Smooth muscle cell (in vitro differentiated cells): ENCODE measurements at regions not wholly inside any gene's neighbourhood (a gene's known extent, or its start where the extent isn't known, plus 50 kb on each side); places are given as distances from the start of the nearest gene placed in this dataset.
"Not testable (repeated sequence)": the region's sequence is repeated elsewhere in the genome, so short reads cannot be mapped to it uniquely, and the experiment has no call there.

ENCODE experiments used
- DNase-seq: peaks from one replicate; lab custom pipeline; 2025; ENCODE audit not compliant: unreplicated experiment; lab: John Stamatoyannopoulos, UW
- H2AFZ ChIP-seq: fragments of 200-600 bp; sonication (generic); 2 replicates; pipeline ENCODE4 v1.6.0; 2016; ENCODE audit warnings: antibody characterized with exemption, low read depth, mild to moderate bottlenecking
- H3F3A ChIP-seq: fragments of 200-600 bp; sonication (generic); 2 replicates; pipeline ENCODE4 v1.6.0; 2017; ENCODE audit warnings: antibody characterized with exemption, low read depth
- H3K27ac ChIP-seq: fragments of 200-600 bp; sonication (generic); 2 replicates; pipeline ENCODE4 v1.5.1; 2016; ENCODE audit warnings: low read depth, mild to moderate bottlenecking
- H3K27me3 ChIP-seq: fragments of 200-600 bp; sonication (generic); 2 replicates; pipeline ENCODE4 v1.6.1; 2016; ENCODE audit warnings: low read depth, mild to moderate bottlenecking
- H3K36me3 ChIP-seq: fragments of 200-600 bp; sonication (generic); 2 replicates; pipeline ENCODE4 v1.5.1; 2016; ENCODE audit warnings: low read depth
- H3K4me1 ChIP-seq: fragments of 200-600 bp; sonication (generic); 2 replicates; pipeline ENCODE4 v1.5.1; 2016; ENCODE audit warnings: low read depth
- H3K4me2 ChIP-seq: fragments of 200-600 bp; sonication (generic); 2 replicates; pipeline ENCODE4 v1.6.0; 2016; ENCODE audit warnings: mild to moderate bottlenecking
- H3K4me3 ChIP-seq: fragments of 200-600 bp; sonication (generic); 2 replicates; pipeline ENCODE4 v1.5.1; 2016; ENCODE audit warnings: mild to moderate bottlenecking
- H3K79me2 ChIP-seq: fragments of 200-600 bp; sonication (generic); 2 replicates; pipeline ENCODE4 v1.6.0; 2016; ENCODE audit warnings: low read depth, mild to moderate bottlenecking
- H3K9ac ChIP-seq: fragments of 200-600 bp; sonication (generic); 2 replicates; pipeline ENCODE4 v1.6.0; 2016; ENCODE audit warnings: low read depth
- H3K9me3 ChIP-seq: fragments of 200-600 bp; sonication (generic); replicated peaks from 2 replicates; pipeline ENCODE4 v1.5.1; 2016; ENCODE audit warnings: low read depth
- H4K20me1 ChIP-seq: fragments of 200-600 bp; sonication (generic); 2 replicates; pipeline ENCODE4 v1.6.0; 2016; ENCODE audit warnings: low read depth
- CTCF ChIP-seq: fragments of 200-600 bp; sonication (generic); IDR thresholded peaks from 2 replicates; pipeline ENCODE4 v1.5.1; 2017; ENCODE audit warnings: borderline replicate concordance, mild to moderate bottlenecking, antibody characterized with exemption; ENCODE audit not compliant: insufficient read depth, poor library complexity, severe bottlenecking
- WGBS: methylation state at CpG from one replicate; pipeline ENCODE4 v1.1.7; 2016; ENCODE audit warnings: low lambda C conversion rate; 5-methylcytosine and 5-hydroxymethylcytosine counted together

GRCh38 chr7:79998363-79998762 is 136.3 kb upstream of the GNAI1 start:
- H2AFZ ChIP-seq, result no peak overlapping the region
- H3K27me3 ChIP-seq, result no peaks in the 10 kb centered on the region
- H4K20me1 ChIP-seq, result no peaks in the 10 kb centered on the region
- no peaks in the 10 kb centered on the region for H3K79me2 ChIP-seq
- H3F3A ChIP-seq, result no peaks in the 10 kb centered on the region
- TF ChIP-seq CTCF, result no peak
- no peak for DNase-seq
- no peak overlapping the region for H3K4me3 ChIP-seq
- peak overlapping the region; percentile 24 for H3K4me2 ChIP-seq
- H3K27ac ChIP-seq, result no peak overlapping the region
- H3K9ac ChIP-seq, result no peak overlapping the region
- no peaks in the 10 kb centered on the region for H3K9me3 ChIP-seq
- peaks cover 8% of the 10 kb centered on the region for H3K4me1 ChIP-seq
- no peaks in the 10 kb centered on the region for H3K36me3 ChIP-seq
- 38% methylated on average over 1 of the region's 1 CpG for WGBS

GRCh38 chr7:79997345-79997744 is 137.3 kb upstream of the GNAI1 start:
- H3F3A ChIP-seq, result no peaks in the 10 kb centered on the region
- no peak overlapping the region for H3K4me3 ChIP-seq
- H2AFZ ChIP-seq, result no peak overlapping the region
- no peaks in the 10 kb centered on the region for H3K9me3 ChIP-seq
- no peak overlapping the region for H3K4me2 ChIP-seq
- no peaks in the 10 kb centered on the region for H3K36me3 ChIP-seq
- 90% methylated on average over 1 of the region's 1 CpG for WGBS
- no peaks in the 10 kb centered on the region for H4K20me1 ChIP-seq
- H3K9ac ChIP-seq, result no peak overlapping the region
- H3K27ac ChIP-seq, result no peak overlapping the region
- no peaks in the 10 kb centered on the region for H3K27me3 ChIP-seq
- no peaks in the 10 kb centered on the region for H3K79me2 ChIP-seq
- no peak for TF ChIP-seq CTCF
- no peak for DNase-seq
- H3K4me1 ChIP-seq, result no peaks in the 10 kb centered on the region

GRCh38 chr7:79995741-79996140 is 138.9 kb upstream of the GNAI1 start:
- H3K4me2 ChIP-seq, H3K27me3 ChIP-seq, DNase-seq, H3K27ac ChIP-seq, H3K4me1 ChIP-seq, H2AFZ ChIP-seq, H3K36me3 ChIP-seq, H3K4me3 ChIP-seq, H3K9me3 ChIP-seq, H3K79me2 ChIP-seq, H3F3A ChIP-seq, H4K20me1 ChIP-seq, H3K9ac ChIP-seq: not testable (repeated sequence)
- WGBS, result 100% methylated on average over 3 of the region's 3 CpGs

GRCh38 chr7:79988653-79989052 is 146.0 kb upstream of the GNAI1 start:
- Histone ChIP-seq H3K4me3 (no peak overlapping the region), H3K9ac (no peak overlapping the region), H3K4me2 (peak overlapping the region; percentile 66), H3K4me1 (peaks cover 4% of the 10 kb centered on the region), H3F3A (no peaks in the 10 kb centered on the region), H3K27ac (peak overlapping the region; percentile 20), H3K27me3 (no peaks in the 10 kb centered on the region), H3K9me3 (no peaks in the 10 kb centered on the region), H3K79me2 (no peaks in the 10 kb centered on the region), H3K36me3 (no peaks in the 10 kb centered on the region), H2AFZ (peak overlapping the region; percentile 26), H4K20me1 (no peaks in the 10 kb centered on the region)
- no peak for DNase-seq
- no peak for TF ChIP-seq CTCF
- 29% methylated on average over 1 of the region's 1 CpG for WGBS
